ENCODE measurements at regions not wholly inside any gene's neighbourhood (a gene's known extent, or its start where the extent isn't known, plus 50 kb on each side); places are given as distances from the start of the nearest gene placed in this dataset.

DNA sequence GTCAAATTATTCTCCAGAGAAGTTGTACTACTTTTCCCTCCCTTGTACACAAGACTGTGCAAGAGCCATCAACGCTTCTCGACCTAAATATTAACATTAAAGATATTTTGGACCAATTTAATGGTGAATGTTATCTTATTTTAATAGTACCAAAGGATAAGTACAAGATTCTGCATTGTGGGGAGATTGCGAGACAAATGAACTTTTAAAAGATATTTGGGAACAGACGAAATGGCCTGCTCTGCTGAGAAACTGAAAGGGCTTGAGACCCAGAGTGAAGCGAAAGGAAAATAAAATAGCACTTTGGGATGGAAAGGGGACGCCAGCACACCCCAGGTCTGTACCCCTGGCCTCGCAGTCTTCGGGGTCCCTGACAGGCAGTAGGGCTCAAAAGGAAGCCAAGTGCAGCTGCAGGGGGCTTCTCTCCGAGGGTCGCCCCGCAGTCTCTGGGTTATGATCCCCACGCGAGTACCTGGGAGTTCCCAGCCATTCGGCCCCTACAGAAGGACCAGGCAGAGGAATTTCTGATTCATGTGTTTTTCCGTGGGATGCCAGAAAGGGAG is 97.6 kb upstream of the VGLL3 start:
- TF ChIP-seq YY1 (IDR thresholded peaks at IDR 0.05; ENCODE audit: insufficient read depth, insufficient read length), result no peak
- TF ChIP-seq ZNF274 (IDR thresholded peaks at IDR 0.05; ENCODE audit: low read depth, low read length), result no peak
- TF ChIP-seq SUZ12 (IDR thresholded peaks at IDR 0.05; ENCODE audit: extremely low read depth, insufficient read depth, insufficient read length), result no peak

Data from NT2/D1 (cell line).